ENCODE measurements at regions not wholly inside any gene's neighbourhood (a gene's known extent, or its start where the extent isn't known, plus 50 kb on each side); places are given as distances from the start of the nearest gene placed in this dataset.

GRCh38 chr2:13628122-13628521 lies 911.4 kb downstream of the TRIB2 start:
- H3K79me2 ChIP-seq (ENCODE audit: insufficient read depth, low read length) = no peaks in the 10 kb centered on the region
- no peak overlapping the region for H2AFZ ChIP-seq (ENCODE audit: low read length)
- no peak overlapping the region for H2AK5ac ChIP-seq (ENCODE audit: insufficient read length, low read length)
- H2BK20ac ChIP-seq (ENCODE audit: low read depth, low read length, poor library complexity, severe bottlenecking) = no peak overlapping the region
- no peak overlapping the region for H3K23ac ChIP-seq (ENCODE audit: insufficient read length, low read depth, low read length)
- H4K91ac ChIP-seq (ENCODE audit: insufficient read length, low read depth, low read length) = no peak overlapping the region
- H3K27ac ChIP-seq (ENCODE audit: insufficient read length, low read depth, low read length) = no peak overlapping the region
- Mint-ChIP-seq H3K27me3 (ENCODE audit: low read depth) (no peaks in the 10 kb centered on the region), H3K4me3 (no peak overlapping the region), H3K36me3 (ENCODE audit: insufficient read depth in 1 of 3, low read depth in 3 of 3) (no peaks in the 10 kb centered on the region), H3K4me1 (0 out of 4 replicates have a peak, but pooled peaks cover 0 to 3% of the 10 kb centered on the region in 2 experiments), H3K9me3 (no peaks in the 10 kb centered on the region), H3K27ac (no peak overlapping the region)
- no peak overlapping the region for H2BK12ac ChIP-seq (ENCODE audit: insufficient read length, low read depth, low read length)
- no CpG with 5 or more reads among the region's 1 CpG for WGBS (ENCODE audit: extremely low coverage, insufficient read length, low lambda C conversion rate)
- no peaks in the 10 kb centered on the region for H4K20me1 ChIP-seq (ENCODE audit: control insufficient read depth, insufficient read depth, insufficient read length)
- H3K27me3 ChIP-seq (ENCODE audit: insufficient read depth, low read length) = no peaks in the 10 kb centered on the region
- H3K4me1 ChIP-seq (ENCODE audit: insufficient read depth, low read length) = no peaks in the 10 kb centered on the region
- no peak overlapping the region for H3K4me2 ChIP-seq (ENCODE audit: insufficient read depth, insufficient read length, low read length)
- H3K79me1 ChIP-seq (ENCODE audit: insufficient read depth, low read depth, low read length, poor library complexity, severe bottlenecking) = no peaks in the 10 kb centered on the region
- no peak overlapping the region for H3K14ac ChIP-seq (ENCODE audit: insufficient read depth, low read length)
- H3K23me2 ChIP-seq (ENCODE audit: insufficient read length, low read depth, low read length, poor library complexity, severe bottlenecking) = no peaks in the 10 kb centered on the region
- H3T11ph ChIP-seq (ENCODE audit: low read length) = no peak overlapping the region
- H3K9ac ChIP-seq (ENCODE audit: extremely low read depth, insufficient read length, low read length) = no peak overlapping the region
- no peak for DNase-seq
- TF ChIP-seq CTCF (conservative IDR thresholded peaks at IDR 0.05) = no peak
- no peak overlapping the region for H3K18ac ChIP-seq (ENCODE audit: insufficient read length, low read depth, low read length)
- H3K56ac ChIP-seq (ENCODE audit: insufficient read length, low read depth, low read length) = no peak overlapping the region
- H2BK5ac ChIP-seq (ENCODE audit: insufficient read length, low read length) = no peak overlapping the region
- no peak overlapping the region for H2BK120ac ChIP-seq (ENCODE audit: low read depth, low read length, poor library complexity, severe bottlenecking)
- no peak overlapping the region for H2BK15ac ChIP-seq (ENCODE audit: low read depth, low read length)
- no peak overlapping the region for H4K8ac ChIP-seq (replicated peaks; ENCODE audit: insufficient read length, low read depth, low read length)
- H3K4ac ChIP-seq (ENCODE audit: low read depth, low read length) = no peak overlapping the region
- no peak overlapping the region for H4K5ac ChIP-seq (ENCODE audit: insufficient read length, low read depth, low read length)
- H3K9me3 ChIP-seq (ENCODE audit: control insufficient read depth, low read depth, low read length) = no peaks in the 10 kb centered on the region
